Keratinocyte (primary cell): ENCODE measurements at regions not wholly inside any gene's neighbourhood (a gene's known extent, or its start where the extent isn't known, plus 50 kb on each side); places are given as distances from the start of the nearest gene placed in this dataset.

Source experiments
- DNase-seq: peaks from one replicate; pipeline ENCODE4 v3.0.0-alpha.2; 2011; ENCODE audit warnings: low read depth, missing footprints, low spot score
- FAIRE-seq: peaks from 2 replicates; lab custom pipeline; 2011; peaks lifted over from hg19 to GRCh38; lab: Jason Lieb, UNC
- H2AFZ ChIP-seq: 2 replicates; pipeline ENCODE4 v1.6.0; 2012; ENCODE audit warnings: low read length, control low read depth, inconsistent platforms; ENCODE audit not compliant: control insufficient read depth
- H3K27ac ChIP-seq: 2 replicates; pipeline ENCODE4 v1.5.1; 2011; ENCODE audit warnings: low read length; ENCODE audit not compliant: control insufficient read depth, insufficient read depth
- H3K27me3 ChIP-seq: 3 replicates; pipeline ENCODE4 v1.6.0; 2011; ENCODE audit warnings: low read length; ENCODE audit not compliant: control insufficient read depth, insufficient read depth; ENCODE audit errors: extremely low read depth
- H3K36me3 ChIP-seq, 2 experiments: 2 replicates in 1 of 2; 3 replicates in 1 of 2; pipeline ENCODE4 v1.5.1; 2011; ENCODE audit warnings: low read length in 2 of 2, mild to moderate bottlenecking in 1 of 2; ENCODE audit not compliant: control insufficient read depth in 2 of 2, insufficient read depth in 2 of 2; ENCODE audit errors: extremely low read depth in 1 of 2
- H3K4me1 ChIP-seq: 3 replicates; pipeline ENCODE4 v1.5.1; 2011; ENCODE audit warnings: low read length; ENCODE audit not compliant: control insufficient read depth, insufficient read depth; ENCODE audit errors: extremely low read depth
- H3K4me2 ChIP-seq: 3 replicates; pipeline ENCODE4 v1.6.0; 2011; ENCODE audit warnings: low read depth, low read length; ENCODE audit not compliant: control insufficient read depth, insufficient read depth; ENCODE audit errors: extremely low read depth
- H3K4me3 ChIP-seq, 3 experiments: fragments of 200-600 bp in 1 of 3; sonication (generic) in 1 of 3; 2 replicates in 2 of 3; 3 replicates in 1 of 3; pipeline ENCODE4 v1.5.1; 2011 to 2016; ENCODE audit warnings: low read length in 3 of 3, mild to moderate bottlenecking in 3 of 3, control low read depth in 2 of 3, inconsistent platforms in 1 of 3, low read depth in 1 of 3, mixed read lengths in 1 of 3, mixed run types in 1 of 3, moderate library complexity in 1 of 3; ENCODE audit not compliant: control insufficient read depth in 2 of 3, insufficient read depth in 2 of 3; ENCODE audit errors: extremely low read depth in 1 of 3
- H3K79me2 ChIP-seq: 2 replicates; pipeline ENCODE4 v1.6.0; 2012; ENCODE audit warnings: low read length; ENCODE audit not compliant: control insufficient read depth, insufficient read depth
- H3K9ac ChIP-seq: 3 replicates; pipeline ENCODE4 v1.6.0; 2011; ENCODE audit warnings: low read length; ENCODE audit not compliant: control insufficient read depth, insufficient read depth; ENCODE audit errors: extremely low read depth
- H3K9me1 ChIP-seq: 3 replicates; pipeline ENCODE4 v1.6.0; 2011; ENCODE audit warnings: low read length; ENCODE audit not compliant: control insufficient read depth, insufficient read depth; ENCODE audit errors: extremely low read depth
- H3K9me3 ChIP-seq: 2 replicates; pipeline ENCODE4 v1.5.1; 2012; ENCODE audit warnings: low read depth, low read length; ENCODE audit not compliant: control insufficient read depth
- H4K20me1 ChIP-seq: 3 replicates; pipeline ENCODE4 v1.6.0; 2011; ENCODE audit warnings: low read length; ENCODE audit not compliant: control insufficient read depth, insufficient read depth; ENCODE audit errors: extremely low read depth
- EZH2 ChIP-seq: IDR thresholded peaks from one replicate; pipeline ENCODE4 v1.6.1; 2012; ENCODE audit warnings: inconsistent platforms, mild to moderate bottlenecking, low read length, moderate library complexity
- dilution Hi-C: fragments of 300-500 bp; cut with MboI; formaldehyde crosslinking; loops from one replicate; pipeline ENCODE4 v1.7.0; 2020; ENCODE audit warnings: low sequenced_read_pairs; ENCODE audit not compliant: extremely low pct_ligation_motif_present
- TF ChIP-seq, protein P1 (sequence below), 3 experiments: IDR thresholded peaks in 1 of 3; conservative IDR thresholded peaks in 1 of 3; optimal IDR thresholded peaks in 1 of 3; 2 replicates in 2 of 3; 3 replicates in 1 of 3; pipeline versions ENCODE3 to v1.5.1; 2011; ENCODE audit warnings: low read length in 3 of 3, mild to moderate bottlenecking in 3 of 3, moderate library complexity in 2 of 3, control low read depth in 1 of 3, inconsistent platforms in 1 of 3; ENCODE audit not compliant: insufficient read depth in 2 of 3; ENCODE audit errors: extremely low read depth in 1 of 3

DNA sequence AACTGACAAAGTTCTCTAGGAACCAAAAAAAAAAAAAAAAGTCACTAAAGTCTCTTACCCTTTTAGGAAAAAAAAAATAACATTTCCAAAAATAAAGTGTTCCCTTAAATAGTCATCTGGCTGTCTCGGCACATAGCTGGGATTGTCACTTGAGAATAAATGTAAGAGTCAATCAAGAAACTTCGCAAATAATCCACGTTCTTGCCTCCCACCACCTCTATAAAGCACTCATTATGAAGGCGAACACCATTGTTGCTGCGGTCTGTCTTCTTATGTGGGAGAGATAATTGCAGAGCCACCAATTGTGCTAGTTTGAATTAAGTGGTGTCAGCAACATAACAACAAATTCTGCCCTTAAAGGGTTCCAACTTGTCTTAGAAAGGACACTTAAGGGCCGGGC lies 163.7 kb downstream of the FBXO15 start:
- FAIRE-seq = no peak
- no peak overlapping the region for H2AFZ ChIP-seq
- dilution Hi-C loops = no loop called here
- no peaks in the 10 kb centered on the region for H3K36me3 ChIP-seq
- H3K9me1 ChIP-seq = no peaks in the 10 kb centered on the region
- DNase-seq = no peak
- no peak overlapping the region for H3K9ac ChIP-seq
- TF ChIP-seq EZH2 = no peak
- TF ChIP-seq, protein P1, sequence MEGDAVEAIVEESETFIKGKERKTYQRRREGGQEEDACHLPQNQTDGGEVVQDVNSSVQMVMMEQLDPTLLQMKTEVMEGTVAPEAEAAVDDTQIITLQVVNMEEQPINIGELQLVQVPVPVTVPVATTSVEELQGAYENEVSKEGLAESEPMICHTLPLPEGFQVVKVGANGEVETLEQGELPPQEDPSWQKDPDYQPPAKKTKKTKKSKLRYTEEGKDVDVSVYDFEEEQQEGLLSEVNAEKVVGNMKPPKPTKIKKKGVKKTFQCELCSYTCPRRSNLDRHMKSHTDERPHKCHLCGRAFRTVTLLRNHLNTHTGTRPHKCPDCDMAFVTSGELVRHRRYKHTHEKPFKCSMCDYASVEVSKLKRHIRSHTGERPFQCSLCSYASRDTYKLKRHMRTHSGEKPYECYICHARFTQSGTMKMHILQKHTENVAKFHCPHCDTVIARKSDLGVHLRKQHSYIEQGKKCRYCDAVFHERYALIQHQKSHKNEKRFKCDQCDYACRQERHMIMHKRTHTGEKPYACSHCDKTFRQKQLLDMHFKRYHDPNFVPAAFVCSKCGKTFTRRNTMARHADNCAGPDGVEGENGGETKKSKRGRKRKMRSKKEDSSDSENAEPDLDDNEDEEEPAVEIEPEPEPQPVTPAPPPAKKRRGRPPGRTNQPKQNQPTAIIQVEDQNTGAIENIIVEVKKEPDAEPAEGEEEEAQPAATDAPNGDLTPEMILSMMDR (optimal IDR thresholded peaks at IDR 0.05 in 1 of 3, IDR thresholded peaks at IDR 0.05 in 1 of 3, conservative IDR thresholded peaks at IDR 0.05 in 1 of 3; ENCODE audit: extremely low read depth in 1 of 3, insufficient read depth in 2 of 3, low read length in 3 of 3) = no peak
- H4K20me1 ChIP-seq = no peaks in the 10 kb centered on the region
- H3K27ac ChIP-seq = no peak overlapping the region
- H3K4me3 ChIP-seq = no peak overlapping the region
- no peaks in the 10 kb centered on the region for H3K9me3 ChIP-seq
- H3K4me1 ChIP-seq = no peaks in the 10 kb centered on the region
- no peaks in the 10 kb centered on the region for H3K27me3 ChIP-seq
- H3K79me2 ChIP-seq = no peaks in the 10 kb centered on the region
- no peak overlapping the region for H3K4me2 ChIP-seq

DNA sequence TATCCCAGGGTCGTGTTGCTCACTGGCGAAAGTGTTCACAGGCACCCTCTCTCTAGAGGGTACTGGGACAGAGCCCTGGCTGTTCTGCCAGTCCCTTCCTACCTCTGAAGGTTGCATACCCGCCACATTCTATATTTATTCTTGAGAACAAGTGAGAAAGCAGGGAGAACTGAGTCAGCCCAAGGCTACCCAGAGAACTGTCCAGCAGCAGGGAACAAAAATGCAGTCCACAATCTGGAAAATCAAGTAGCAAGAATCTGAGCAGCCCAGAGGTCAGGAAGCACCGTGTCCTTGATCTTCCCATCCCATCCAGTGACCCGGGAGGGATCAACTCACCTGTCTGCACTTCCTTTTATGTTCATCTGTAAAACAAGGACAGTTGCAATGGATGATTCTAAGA lies 164.1 kb downstream of the FBXO15 start:
- Histone ChIP-seq H3K36me3 (no peaks in the 10 kb centered on the region), H3K79me2 (no peaks in the 10 kb centered on the region), H3K4me3 (no peak overlapping the region), H3K4me2 (no peak overlapping the region), H2AFZ (no peak overlapping the region), H3K4me1 (no peaks in the 10 kb centered on the region), H4K20me1 (no peaks in the 10 kb centered on the region), H3K9me1 (no peaks in the 10 kb centered on the region), H3K27ac (no peak overlapping the region), H3K9ac (no peak overlapping the region), H3K27me3 (no peaks in the 10 kb centered on the region), H3K9me3 (no peaks in the 10 kb centered on the region)
- TF ChIP-seq, protein P1 (optimal IDR thresholded peaks at IDR 0.05 in 1 of 3, IDR thresholded peaks at IDR 0.05 in 1 of 3, conservative IDR thresholded peaks at IDR 0.05 in 1 of 3; ENCODE audit: extremely low read depth in 1 of 3, insufficient read depth in 2 of 3, low read length in 3 of 3) = no peak
- TF ChIP-seq EZH2 = no peak
- FAIRE-seq (no peak), DNase-seq (no peak)
- dilution Hi-C loops = no loop called here
